A549 (cell line): ENCODE measurements at regions not wholly inside any gene's neighbourhood (a gene's known extent, or its start where the extent isn't known, plus 50 kb on each side); places are given as distances from the start of the nearest gene placed in this dataset.

ENCODE experiments used
- CEBPB ChIP-seq, 2 experiments: fragments of >200 bp in 1 of 2; sonication (Bioruptor Twin) in 1 of 2; formaldehyde crosslinking in 1 of 2; IDR thresholded peaks; 2 replicates each; pipeline ENCODE4 v1.6.1; 2012 to 2016
- CTCF ChIP-seq: fragments of >200 bp; sonication (Bioruptor Twin); formaldehyde crosslinking; IDR thresholded peaks from 3 replicates; pipeline ENCODE4 v1.5.1; 2016
- EP300 ChIP-seq, 2 experiments: fragments of >200 bp; sonication (Bioruptor Twin); formaldehyde crosslinking; IDR thresholded peaks; 2 replicates in 1 of 2; 3 replicates in 1 of 2; pipeline ENCODE4 v1.6.1; 2016 to 2017
- JUN ChIP-seq, 2 experiments: fragments of >200 bp; sonication (Bioruptor Twin); formaldehyde crosslinking; IDR thresholded peaks; 2 replicates in 1 of 2; 3 replicates in 1 of 2; pipeline ENCODE4 v1.6.1; 2016 to 2017
- PHF8 ChIP-seq: fragments of 200-600 bp; sonication (generic); IDR thresholded peaks from 2 replicates; pipeline ENCODE4 v1.6.1; 2016; ENCODE audit warnings: low read depth, mild to moderate bottlenecking, antibody characterized with exemption, moderate library complexity, borderline replicate concordance
- TF ChIP-seq, protein P1 (sequence below): IDR thresholded peaks from 2 replicates; pipeline ENCODE4 v1.6.1; 2012

- no peak for TF ChIP-seq CTCF
- TF ChIP-seq, protein P1, sequence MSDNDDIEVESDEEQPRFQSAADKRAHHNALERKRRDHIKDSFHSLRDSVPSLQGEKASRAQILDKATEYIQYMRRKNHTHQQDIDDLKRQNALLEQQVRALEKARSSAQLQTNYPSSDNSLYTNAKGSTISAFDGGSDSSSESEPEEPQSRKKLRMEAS = no peak
- TF ChIP-seq PHF8 = no peak
- no peak for TF ChIP-seq EP300 (IDR thresholded peaks at IDR 0.05)
- TF ChIP-seq JUN (IDR thresholded peaks at IDR 0.05) = no peak
- TF ChIP-seq CEBPB (IDR thresholded peaks at IDR 0.05) = no peak
Measured at GRCh38 chr11:42047637-42048555, 588.4 kb upstream of the LRRC4C start.
